ENCODE measurements at regions not wholly inside any gene's neighbourhood (a gene's known extent, or its start where the extent isn't known, plus 50 kb on each side); places are given as distances from the start of the nearest gene placed in this dataset.
"Not testable (repeated sequence)": the region's sequence is repeated elsewhere in the genome, so short reads cannot be mapped to it uniquely, and the experiment has no call there.

DNA sequence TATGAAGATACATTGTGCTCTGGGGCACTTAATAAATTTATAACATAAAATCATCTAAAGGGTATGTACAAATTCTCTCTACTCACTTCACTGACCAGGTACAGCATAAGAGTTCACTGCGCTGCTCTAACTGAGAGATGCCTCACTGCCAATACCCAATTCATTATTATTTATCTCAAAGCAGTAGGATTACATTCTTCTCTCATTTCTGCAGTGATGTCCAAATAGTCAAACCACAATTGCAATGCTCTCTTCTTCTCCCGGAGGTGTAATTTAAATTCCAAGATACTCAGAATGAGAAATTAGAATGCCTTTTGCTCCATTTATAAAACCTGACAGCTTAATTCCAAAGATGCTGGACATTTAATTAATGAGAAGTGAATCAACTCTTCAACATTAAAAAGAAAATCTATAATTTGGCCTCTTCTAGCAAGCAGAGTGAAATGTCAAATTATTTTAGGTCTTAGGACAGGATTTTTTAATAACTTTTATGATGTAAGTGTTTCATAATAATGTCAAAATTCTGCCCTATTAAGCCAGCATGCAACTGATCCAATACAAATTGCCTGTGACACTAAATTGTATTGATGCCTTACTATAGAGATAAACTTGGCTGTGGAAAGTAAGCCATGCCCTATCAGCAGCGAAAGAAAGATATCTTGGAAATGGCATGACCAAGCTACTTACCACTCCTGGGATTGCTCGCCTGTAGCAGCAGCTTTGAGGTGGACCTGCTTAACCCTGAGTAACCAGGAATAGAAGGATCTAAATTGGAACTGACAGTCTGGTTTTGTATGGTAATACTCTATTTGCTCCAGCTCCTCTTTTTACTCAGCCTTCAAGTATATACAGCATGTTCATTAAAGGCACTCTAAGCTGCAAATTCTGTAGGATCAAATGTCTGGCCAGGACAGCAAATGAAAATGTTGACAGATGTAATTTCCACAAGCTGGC, 374.2 kb upstream of the TYRP1 start:
- Histone ChIP-seq H3K4me3 (ENCODE audit: low read depth, low read length) (no peak overlapping the region), H3K36me3 (replicated peaks) (no peaks in the 10 kb centered on the region), H3K27ac (no peak overlapping the region), H3K27me3 (replicated peaks) (no peaks in the 10 kb centered on the region)
- DNase-seq, result no peak
- in situ Hi-C loops (cut with HindIII; ENCODE audit: low pct_ligation_motif_present, low sequenced_read_pairs), result no loop called here
- TF ChIP-seq, protein P1, sequence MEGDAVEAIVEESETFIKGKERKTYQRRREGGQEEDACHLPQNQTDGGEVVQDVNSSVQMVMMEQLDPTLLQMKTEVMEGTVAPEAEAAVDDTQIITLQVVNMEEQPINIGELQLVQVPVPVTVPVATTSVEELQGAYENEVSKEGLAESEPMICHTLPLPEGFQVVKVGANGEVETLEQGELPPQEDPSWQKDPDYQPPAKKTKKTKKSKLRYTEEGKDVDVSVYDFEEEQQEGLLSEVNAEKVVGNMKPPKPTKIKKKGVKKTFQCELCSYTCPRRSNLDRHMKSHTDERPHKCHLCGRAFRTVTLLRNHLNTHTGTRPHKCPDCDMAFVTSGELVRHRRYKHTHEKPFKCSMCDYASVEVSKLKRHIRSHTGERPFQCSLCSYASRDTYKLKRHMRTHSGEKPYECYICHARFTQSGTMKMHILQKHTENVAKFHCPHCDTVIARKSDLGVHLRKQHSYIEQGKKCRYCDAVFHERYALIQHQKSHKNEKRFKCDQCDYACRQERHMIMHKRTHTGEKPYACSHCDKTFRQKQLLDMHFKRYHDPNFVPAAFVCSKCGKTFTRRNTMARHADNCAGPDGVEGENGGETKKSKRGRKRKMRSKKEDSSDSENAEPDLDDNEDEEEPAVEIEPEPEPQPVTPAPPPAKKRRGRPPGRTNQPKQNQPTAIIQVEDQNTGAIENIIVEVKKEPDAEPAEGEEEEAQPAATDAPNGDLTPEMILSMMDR (IDR thresholded peaks at IDR 0.05; ENCODE audit: low read depth, low read length, missing control alignments), result no peak

DNA sequence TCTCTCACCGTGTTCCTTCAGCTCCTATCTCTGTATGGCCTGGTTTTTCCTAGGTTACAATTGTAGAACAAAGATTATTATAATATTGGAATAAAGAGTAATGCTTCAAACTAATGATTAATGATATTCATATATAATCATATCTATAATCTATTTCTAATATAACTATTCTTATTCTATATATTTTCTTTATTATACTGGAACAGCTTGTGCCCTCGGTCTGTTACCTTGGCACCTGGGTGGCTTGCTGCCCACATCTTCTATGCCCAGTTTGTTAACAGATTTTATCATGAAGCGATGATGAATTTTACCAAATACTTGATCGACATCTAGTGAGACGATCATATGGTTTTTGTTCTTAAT, 363.6 kb upstream of the TYRP1 start:
- H3K4me3 ChIP-seq (ENCODE audit: low read depth, low read length), result no peak overlapping the region
- no peak overlapping the region for H3K27ac ChIP-seq
- TF ChIP-seq, protein P1 (IDR thresholded peaks at IDR 0.05; ENCODE audit: low read depth, low read length, missing control alignments), result no peak
- H3K27me3 ChIP-seq (replicated peaks), result no peaks in the 10 kb centered on the region
- H3K36me3 ChIP-seq (replicated peaks), result no peaks in the 10 kb centered on the region
- no peak for DNase-seq
- in situ Hi-C loops (cut with HindIII; ENCODE audit: low pct_ligation_motif_present, low sequenced_read_pairs), result no loop called here

DNA sequence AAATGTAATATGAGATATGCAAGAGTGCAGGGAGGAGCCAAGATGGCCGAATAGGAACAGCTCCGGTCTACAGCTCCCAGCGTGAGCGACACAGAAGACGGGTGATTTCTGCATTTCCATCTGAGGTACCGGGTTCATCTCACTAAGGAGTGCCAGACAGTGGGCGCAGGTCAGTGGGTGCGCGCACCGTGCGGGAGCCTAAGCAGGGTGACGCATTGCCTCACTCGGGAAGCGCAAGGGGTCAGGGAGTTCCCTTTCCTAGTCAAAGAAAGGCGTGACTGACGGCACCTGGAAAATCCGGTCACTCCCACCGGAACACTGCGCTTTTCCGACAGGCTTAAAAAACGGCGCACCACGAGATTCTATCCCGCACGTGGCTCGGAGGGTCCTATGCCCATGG, 359.2 kb upstream of the TYRP1 start:
- H3K4me3 ChIP-seq (ENCODE audit: low read depth, low read length); in situ Hi-C loops (cut with HindIII; ENCODE audit: low pct_ligation_motif_present, low sequenced_read_pairs); H3K27ac ChIP-seq; DNase-seq; H3K36me3 ChIP-seq (replicated peaks); H3K27me3 ChIP-seq (replicated peaks): not testable (repeated sequence)

DNA sequence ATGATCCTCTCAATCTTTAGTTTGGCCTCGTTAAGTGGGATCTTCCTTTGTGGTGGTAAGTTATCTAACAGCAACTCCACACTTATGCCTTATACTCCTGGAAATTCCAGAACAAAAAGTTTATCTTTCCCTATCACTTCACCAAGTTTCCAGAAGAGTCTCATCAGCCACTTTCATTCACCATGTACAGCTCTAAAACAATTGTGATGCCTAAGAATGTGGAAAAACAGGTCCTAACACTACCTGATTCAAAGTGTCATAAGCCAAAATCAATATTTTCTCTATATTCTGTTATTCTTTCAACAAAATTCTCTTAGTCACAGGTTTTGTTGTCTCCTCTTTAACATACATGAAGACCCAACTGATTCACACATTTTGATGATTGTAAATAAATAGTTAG, 342.4 kb upstream of the TYRP1 start:
- TF ChIP-seq, protein P1 (IDR thresholded peaks at IDR 0.05; ENCODE audit: low read depth, low read length, missing control alignments), result no peak
- in situ Hi-C loops (cut with HindIII; ENCODE audit: low pct_ligation_motif_present, low sequenced_read_pairs), result no loop called here
- Histone ChIP-seq H3K27me3 (replicated peaks) (no peaks in the 10 kb centered on the region), H3K4me3 (ENCODE audit: low read depth, low read length) (no peak overlapping the region), H3K27ac (no peak overlapping the region), H3K36me3 (replicated peaks) (no peaks in the 10 kb centered on the region)
- DNase-seq, result no peak

DNA sequence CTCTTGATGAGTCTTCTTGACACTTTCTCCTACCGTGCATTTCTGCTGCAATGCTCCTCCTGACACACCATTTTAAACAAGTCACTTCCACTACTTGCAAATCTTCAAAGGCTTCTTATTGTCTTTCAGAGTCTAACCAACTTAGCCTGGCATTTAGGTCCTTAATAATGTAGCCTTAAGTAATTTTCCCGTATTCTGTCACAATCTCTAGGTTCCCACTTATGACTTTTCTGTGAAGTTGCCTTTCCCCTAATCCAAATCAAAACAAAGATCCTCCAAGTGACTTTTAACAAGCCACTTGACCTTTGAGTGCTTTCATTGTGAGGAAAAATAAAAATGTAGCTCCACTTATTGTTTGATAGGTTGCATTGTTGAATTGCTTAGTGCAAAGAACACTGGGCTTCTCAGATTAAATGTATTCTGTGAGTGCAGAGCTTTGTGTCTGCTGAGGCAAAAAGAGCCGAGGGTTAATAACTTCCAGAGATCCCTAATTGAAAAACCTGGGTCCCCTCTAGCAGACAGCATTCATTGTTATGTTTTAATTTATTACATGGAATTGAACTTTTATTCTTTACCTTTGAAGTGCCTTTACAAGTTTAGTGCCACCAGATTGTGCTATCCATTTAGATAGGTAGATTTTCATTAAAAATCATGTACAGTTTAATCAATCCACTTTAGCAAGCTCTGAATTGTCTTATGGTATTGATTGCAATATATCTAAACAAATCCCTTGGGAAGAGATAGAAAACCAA, 341.7 kb upstream of the TYRP1 start:
- in situ Hi-C loops (cut with HindIII; ENCODE audit: low pct_ligation_motif_present, low sequenced_read_pairs), result no loop called here
- DNase-seq, result no peak
- Histone ChIP-seq H3K36me3 (replicated peaks) (no peaks in the 10 kb centered on the region), H3K27me3 (replicated peaks) (no peaks in the 10 kb centered on the region), H3K27ac (no peak overlapping the region), H3K4me3 (ENCODE audit: low read depth, low read length) (no peak overlapping the region)
- TF ChIP-seq, protein P1 (IDR thresholded peaks at IDR 0.05; ENCODE audit: low read depth, low read length, missing control alignments), result no peak

DNA sequence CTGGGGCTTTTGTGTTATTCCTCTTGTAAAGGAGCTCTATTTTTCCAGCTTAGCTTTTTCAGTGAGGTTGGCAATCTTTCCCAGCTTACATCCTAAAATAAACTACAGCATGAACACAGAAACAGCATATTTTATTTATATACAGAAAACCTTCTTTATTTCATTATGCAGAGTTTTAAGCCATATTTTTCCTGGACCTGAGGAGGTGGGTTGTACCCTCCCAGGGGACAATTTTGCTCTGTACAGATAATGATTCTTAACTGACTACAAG, 341.2 kb upstream of the TYRP1 start:
- Histone ChIP-seq H3K4me3 (ENCODE audit: low read depth, low read length) (no peak overlapping the region), H3K27me3 (replicated peaks) (no peaks in the 10 kb centered on the region), H3K36me3 (replicated peaks) (no peaks in the 10 kb centered on the region), H3K27ac (no peak overlapping the region)
- no peak for DNase-seq
- TF ChIP-seq, protein P1 (IDR thresholded peaks at IDR 0.05; ENCODE audit: low read depth, low read length, missing control alignments), result no peak
- in situ Hi-C loops (cut with HindIII; ENCODE audit: low pct_ligation_motif_present, low sequenced_read_pairs), result no loop called here
